ENCODE measurements at regions not wholly inside any gene's neighbourhood (a gene's known extent, or its start where the extent isn't known, plus 50 kb on each side); places are given as distances from the start of the nearest gene placed in this dataset.

- DNase-seq (ENCODE audit: low read depth), result no peak
- H3K4me3 ChIP-seq (ENCODE audit: control insufficient read depth, low read depth, low read length), result no peak overlapping the region
- TF ChIP-seq CTCF (IDR thresholded peaks at IDR 0.05; ENCODE audit: control insufficient read depth, insufficient read depth, low read depth, low read length, missing control alignments), result no peak
Observed at GRCh38 chr14:29444805-29445204, 482.8 kb downstream of the PRKD1 start.

GRCh38 chr14:29446971-29447370, 480.7 kb downstream of the PRKD1 start:
- TF ChIP-seq CTCF (IDR thresholded peaks at IDR 0.05; ENCODE audit: control insufficient read depth, insufficient read depth, low read depth, low read length, missing control alignments), result no peak
- no peak overlapping the region for H3K4me3 ChIP-seq (ENCODE audit: control insufficient read depth, low read depth, low read length)
- no peak for DNase-seq (ENCODE audit: low read depth)

GRCh38 chr14:29451941-29452340, 475.7 kb downstream of the PRKD1 start:
- H3K4me3 ChIP-seq (ENCODE audit: control insufficient read depth, low read depth, low read length), result no peak overlapping the region
- DNase-seq (ENCODE audit: low read depth), result no peak
- TF ChIP-seq CTCF (IDR thresholded peaks at IDR 0.05; ENCODE audit: control insufficient read depth, insufficient read depth, low read depth, low read length, missing control alignments), result no peak

- H3K4me3 ChIP-seq (ENCODE audit: control insufficient read depth, low read depth, low read length), result no peak overlapping the region
Observed at GRCh38 chr14:29453045-29453444, 474.6 kb downstream of the PRKD1 start.

GRCh38 chr14:29454026-29454693, 473.5 kb downstream of the PRKD1 start:
- no peak for TF ChIP-seq CTCF (IDR thresholded peaks at IDR 0.05; ENCODE audit: control insufficient read depth, insufficient read depth, low read depth, low read length, missing control alignments)
- no peak overlapping the region for H3K4me3 ChIP-seq (ENCODE audit: control insufficient read depth, low read depth, low read length)
- DNase-seq (ENCODE audit: low read depth), result no peak

More at GRCh38 chr14:29453045-29453444, 474.6 kb downstream of the PRKD1 start:
- no peak for TF ChIP-seq CTCF (IDR thresholded peaks at IDR 0.05; ENCODE audit: control insufficient read depth, insufficient read depth, low read depth, low read length, missing control alignments)
- no peak for DNase-seq (ENCODE audit: low read depth)

GRCh38 chr14:29458547-29458946, 469.1 kb downstream of the PRKD1 start:
- H3K4me3 ChIP-seq (ENCODE audit: control insufficient read depth, low read depth, low read length), result no peak overlapping the region
- TF ChIP-seq CTCF (IDR thresholded peaks at IDR 0.05; ENCODE audit: control insufficient read depth, insufficient read depth, low read depth, low read length, missing control alignments), result no peak
- DNase-seq (ENCODE audit: low read depth), result no peak
